NB4 (cell line): ENCODE measurements at regions not wholly inside any gene's neighbourhood (a gene's known extent, or its start where the extent isn't known, plus 50 kb on each side); places are given as distances from the start of the nearest gene placed in this dataset.

Experiments used
- CTCF ChIP-seq: IDR thresholded peaks from one replicate; pipeline ENCODE4 v1.5.1; 2012; ENCODE audit warnings: low read depth, low read length
- MYC ChIP-seq: IDR thresholded peaks from 2 replicates; pipeline ENCODE4 v1.6.1; 2011; ENCODE audit warnings: low read depth, low read length
- POLR2A ChIP-seq: IDR thresholded peaks from 2 replicates; pipeline ENCODE4 v1.6.1; 2011; ENCODE audit warnings: mild to moderate bottlenecking; ENCODE audit not compliant: insufficient read length; ENCODE audit errors: extremely low read depth

- TF ChIP-seq CTCF (no peak), POLR2A (no peak), MYC (no peak)
Measured at GRCh38 chr1:70714149-70714548, 303.1 kb downstream of the CTH start.
